PC-9 (cell line): ENCODE measurements at regions not wholly inside any gene's neighbourhood (a gene's known extent, or its start where the extent isn't known, plus 50 kb on each side); places are given as distances from the start of the nearest gene placed in this dataset.

ENCODE experiments used
- BruUV-seq: library from RNA; stranded (reverse); fragments of 400-500 nt; replicated peaks from 2 replicates; lab custom pipeline; 2021; lab: Mats Ljungman, UMichigan
- CTCF ChIA-PET: fragments of 300-600 bp; sonication (Branson Sonifier 250); formaldehyde crosslinking; loops from one replicate; lab custom pipeline; 2022; ENCODE audit warnings: antibody characterized with exemption; lab: Charles Lee
- POLR2A ChIA-PET: fragments of 300-600 bp; sonication (Branson Sonifier 250); formaldehyde crosslinking; loops from one replicate; lab custom pipeline; 2022; ENCODE audit warnings: antibody characterized with exemption; ENCODE audit not compliant: unreplicated experiment; lab: Charles Lee
- DNase-seq, 2 experiments: peaks; one replicate each; pipeline versions ENCODE4 v3.0.0 to v3.0.0-alpha.2; 2015 to 2022; ENCODE audit warnings: mixed read lengths in 1 of 2
- H2AFZ ChIP-seq: fragments of 200-600 bp; sonication (generic); 2 replicates; pipeline ENCODE4 v1.8.1; 2017; ENCODE audit warnings: antibody characterized with exemption
- H3F3A ChIP-seq: fragments of 200-600 bp; sonication (generic); 2 replicates; pipeline ENCODE4 v1.8.1; 2017; ENCODE audit warnings: antibody characterized with exemption, mild to moderate bottlenecking, low read depth; ENCODE audit not compliant: insufficient read depth
- H3K27ac ChIP-seq: fragments of 200-600 bp; sonication (generic); 2 replicates; pipeline ENCODE4 v1.6.1; 2016; ENCODE audit warnings: mixed run types
- H3K27me3 ChIP-seq: fragments of 200-600 bp; sonication (generic); 2 replicates; pipeline ENCODE4 v1.6.1; 2016; ENCODE audit warnings: low read depth, mixed run types; ENCODE audit not compliant: insufficient read depth
- H3K36me3 ChIP-seq: fragments of 200-600 bp; sonication (generic); 2 replicates; pipeline ENCODE4 v1.6.1; 2016; ENCODE audit warnings: low read depth, mixed run types
- H3K4me1 ChIP-seq: fragments of 200-600 bp; sonication (generic); replicated peaks from 2 replicates; pipeline ENCODE4 v1.6.1; 2016; ENCODE audit warnings: mixed run types; ENCODE audit not compliant: insufficient read depth
- H3K4me2 ChIP-seq: fragments of 200-600 bp; sonication (generic); 2 replicates; pipeline ENCODE4 v1.6.1; 2017; ENCODE audit warnings: mixed run types
- H3K4me3 ChIP-seq: fragments of 200-600 bp; sonication (generic); 2 replicates; pipeline ENCODE4 v1.6.1; 2016; ENCODE audit warnings: mixed run types
- H3K79me2 ChIP-seq: fragments of 200-600 bp; sonication (generic); 2 replicates; pipeline ENCODE4 v1.6.1; 2017; ENCODE audit warnings: low read depth, mixed run types
- H3K9me2 ChIP-seq: fragments of 200-600 bp; sonication (generic); 2 replicates; pipeline ENCODE4 v1.8.1; 2017; ENCODE audit warnings: mild to moderate bottlenecking; ENCODE audit not compliant: insufficient read depth
- H3K9me3 ChIP-seq: fragments of 200-600 bp; sonication (generic); 2 replicates; pipeline ENCODE4 v1.8.1; 2016; ENCODE audit warnings: low read depth; ENCODE audit not compliant: insufficient read depth
- H4K20me1 ChIP-seq: fragments of 200-600 bp; sonication (generic); 2 replicates; pipeline ENCODE4 v1.8.1; 2017; ENCODE audit not compliant: insufficient read depth
- CTCF ChIP-seq: fragments of 200-600 bp; sonication (generic); conservative IDR thresholded peaks from 2 replicates; pipeline ENCODE4 v1.6.1; 2017; ENCODE audit warnings: mixed run types, antibody characterized with exemption, mild to moderate bottlenecking, moderate library complexity
- EZH2 ChIP-seq: fragments of 200-600 bp; sonication (generic); IDR thresholded peaks from 2 replicates; pipeline ENCODE4 v1.8.0; 2017; ENCODE audit warnings: antibody characterized with exemption, low read depth
- intact Hi-C: fragments of 100-400 bp; cut with micrococcal nuclease; formaldehyde crosslinking; loops from one replicate; pipeline ENCODE4 v1.10.0; 2022; ENCODE audit not compliant: unreplicated experiment

- CTCF ChIA-PET = no interaction called here
- no TSS peak for BruUV-seq
- TF ChIP-seq EZH2 (no peak), CTCF (no peak)
- POLR2A ChIA-PET = no interaction called here
- intact Hi-C loops = loop anchor here (10.0 kb wide), 1 partner anchor 972 kb away; no protein-coding TSS in a partner anchor
- no peaks in the 10 kb centered on the region for H3K9me2 ChIP-seq
- no peaks in the 10 kb centered on the region for H4K20me1 ChIP-seq
- H3K27ac ChIP-seq = no peak overlapping the region
- no peaks in the 10 kb centered on the region for H3K36me3 ChIP-seq
- no peak for DNase-seq
- H3F3A ChIP-seq = peaks cover 19% of the 10 kb centered on the region; the same call in 1 of the 2 replicates
- H3K9me3 ChIP-seq = 0 out of 2 replicates have a peak, but pooled peaks cover 6% of the 10 kb centered on the region
- H3K4me3 ChIP-seq = no peak overlapping the region
- H3K79me2 ChIP-seq = no peaks in the 10 kb centered on the region
- H3K4me1 ChIP-seq = peaks cover 26% of the 10 kb centered on the region
- H2AFZ ChIP-seq = no peak overlapping the region
- H3K4me2 ChIP-seq = no peak overlapping the region
- H3K27me3 ChIP-seq = no peaks in the 10 kb centered on the region
Measured at GRCh38 chr2:67466734-67467133, 69.6 kb downstream of the ETAA1 start.

GRCh38 chr2:67471681-67472080 lies 74.5 kb downstream of the ETAA1 start:
- ChIA-PET CTCF (no interaction called here), POLR2A (no interaction called here)
- no peak overlapping the region for H3K4me2 ChIP-seq
- TF ChIP-seq EZH2 (no peak), CTCF (no peak)
- no peaks in the 10 kb centered on the region for H3K27me3 ChIP-seq
- no peak overlapping the region for H3K4me3 ChIP-seq
- H3K79me2 ChIP-seq = no peaks in the 10 kb centered on the region
- H3K27ac ChIP-seq = no peak overlapping the region
- no peak for DNase-seq
- no peaks in the 10 kb centered on the region for H3K4me1 ChIP-seq
- no peaks in the 10 kb centered on the region for H3K9me2 ChIP-seq
- H2AFZ ChIP-seq = no peak overlapping the region
- H3F3A ChIP-seq = no peaks in the 10 kb centered on the region
- no peaks in the 10 kb centered on the region for H3K36me3 ChIP-seq
- H4K20me1 ChIP-seq = no peaks in the 10 kb centered on the region
- H3K9me3 ChIP-seq = no peaks in the 10 kb centered on the region
- intact Hi-C loops = loop anchor here (10.0 kb wide), 1 partner anchor 897 kb away; no protein-coding TSS in a partner anchor
- no TSS peak for BruUV-seq

- Histone ChIP-seq H3K4me3 (no peak overlapping the region), H3K27ac (no peak overlapping the region), H3K79me2 (no peaks in the 10 kb centered on the region), H2AFZ (no peak overlapping the region), H3K27me3 (no peaks in the 10 kb centered on the region), H3K4me1 (no peaks in the 10 kb centered on the region), H4K20me1 (no peaks in the 10 kb centered on the region), H3K36me3 (no peaks in the 10 kb centered on the region), H3K9me2 (no peaks in the 10 kb centered on the region), H3K4me2 (no peak overlapping the region), H3K9me3 (no peaks in the 10 kb centered on the region), H3F3A (no peaks in the 10 kb centered on the region)
- CTCF ChIA-PET = interaction anchor here (0.5 to 1.0 kb wide), 2 partner anchors 15 to 76 kb away, joined by 3 read pairs; no protein-coding TSS in a partner anchor
- DNase-seq = peak in 1 of 2 experiments; percentile 50
- POLR2A ChIA-PET = no interaction called here
- intact Hi-C loops = loop anchor here (1.0 to 10.0 kb wide), 4 partner anchors 40 to 1048 kb away; no protein-coding TSS in a partner anchor
- TF ChIP-seq EZH2 (no peak), CTCF (peak; percentile 84)
- BruUV-seq = no TSS peak
Measured at GRCh38 chr2:67476809-67477790, 80.0 kb downstream of the ETAA1 start.
